Liver (tissue), 8 donors: ENCODE measurements at regions not wholly inside any gene's neighbourhood (a gene's known extent, or its start where the extent isn't known, plus 50 kb on each side); places are given as distances from the start of the nearest gene placed in this dataset.

Source experiments
- DNase-seq: peaks from one replicate; pipeline ENCODE4 v3.0.0-alpha.2; 2017; ENCODE audit warnings: low spot score
- H3K27ac ChIP-seq, 2 donors: one replicate each; pipeline ENCODE4 v1.7.0; 2013; ENCODE audit warnings: inconsistent platforms in 2 of 2, low read length in 2 of 2, control low read depth in 1 of 2, low read depth in 1 of 2, mild to moderate bottlenecking in 1 of 2
- H3K27me3 ChIP-seq, 4 donors: one replicate each; pipeline versions ENCODE4 v1.6.1 to v1.7.0; 2013; ENCODE audit warnings: low read length in 3 of 4, inconsistent platforms in 1 of 4, mild to moderate bottlenecking in 1 of 4, moderate library complexity in 1 of 4; ENCODE audit not compliant: control insufficient read depth in 4 of 4, insufficient read depth in 4 of 4
- H3K36me3 ChIP-seq, 4 donors: one replicate each; pipeline versions ENCODE4 v1.6.1 to v1.7.0; 2013; ENCODE audit warnings: low read length in 3 of 4, mild to moderate bottlenecking in 3 of 4, low read depth in 1 of 4, moderate library complexity in 1 of 4; ENCODE audit not compliant: control insufficient read depth in 4 of 4, insufficient read depth in 3 of 4
- H3K4me1 ChIP-seq, 4 donors: one replicate each; pipeline versions ENCODE4 v1.6.1 to v1.7.0; 2013; ENCODE audit warnings: low read length in 3 of 4, mild to moderate bottlenecking in 3 of 4, moderate library complexity in 1 of 4; ENCODE audit not compliant: control insufficient read depth in 4 of 4, insufficient read depth in 4 of 4
- H3K4me3 ChIP-seq, 3 donors: one replicate each; pipeline versions ENCODE4 v1.6.1 to v1.7.0; 2013; ENCODE audit warnings: low read length in 3 of 3, control low read depth in 1 of 3, low read depth in 1 of 3, mild to moderate bottlenecking in 1 of 3
- H3K9ac ChIP-seq, 2 donors: one replicate each; pipeline ENCODE4 v1.7.0; 2013; ENCODE audit warnings: low read length in 2 of 2, mild to moderate bottlenecking in 2 of 2, moderate library complexity in 2 of 2, control low read depth in 1 of 2, low read depth in 1 of 2
- H3K9me3 ChIP-seq, 4 donors: one replicate each; pipeline versions ENCODE4 v1.6.1 to v1.7.0; 2013; ENCODE audit warnings: low read length in 3 of 4; ENCODE audit not compliant: control insufficient read depth in 4 of 4
- GABPA ChIP-seq, 2 donors: IDR thresholded peaks in 1 of 2; conservative IDR thresholded peaks in 1 of 2; 2 replicates each; pipeline ENCODE4 v1.6.1; 2016; ENCODE audit warnings: antibody characterized with exemption in 2 of 2, mild to moderate bottlenecking in 1 of 2, moderate library complexity in 1 of 2
- HNF4A ChIP-seq, 2 donors: conservative IDR thresholded peaks; 2 replicates each; pipeline ENCODE4 v1.6.1; 2016; ENCODE audit warnings: antibody characterized with exemption in 2 of 2, mild to moderate bottlenecking in 2 of 2
- JUND ChIP-seq, 2 donors: IDR thresholded peaks; 2 replicates each; pipeline ENCODE4 v1.6.1; 2016; ENCODE audit warnings: antibody characterized with exemption in 2 of 2
- NR2F2 ChIP-seq: IDR thresholded peaks from 2 replicates; pipeline ENCODE4 v1.6.1; 2016; ENCODE audit warnings: antibody characterized with exemption
- RXRA ChIP-seq, 2 donors: IDR thresholded peaks; 2 replicates each; pipeline ENCODE4 v1.6.1; 2017 to 2018; ENCODE audit warnings: antibody characterized with exemption in 2 of 2, mild to moderate bottlenecking in 1 of 2
- SP1 ChIP-seq: IDR thresholded peaks from 2 replicates; pipeline ENCODE4 v1.6.1; 2018; ENCODE audit warnings: antibody characterized with exemption, mild to moderate bottlenecking
- WGBS: extraction: QIAGEN DNeasy Blood & Tissue Kit; methylation state at CpG from one replicate; pipeline ENCODE4 v1.1.7; 2013; 5-methylcytosine and 5-hydroxymethylcytosine counted together
- TF ChIP-seq, protein P1 (sequence below): IDR thresholded peaks from 2 replicates; pipeline ENCODE4 v1.6.1; 2016; ENCODE audit warnings: antibody characterized with exemption, mild to moderate bottlenecking
- TF ChIP-seq, protein P2 (sequence below): IDR thresholded peaks from 2 replicates; pipeline ENCODE4 v1.6.1; 2016; ENCODE audit warnings: antibody characterized with exemption
- TF ChIP-seq, protein P3 (sequence below): fragments of 150-350 bp; IDR thresholded peaks from 2 replicates; pipeline ENCODE4 v1.5.1; 2017; ENCODE audit warnings: improper control_type of control experiment, low read depth, low read length; ENCODE audit not compliant: missing input control
- TF ChIP-seq, protein P4 (sequence below): IDR thresholded peaks from 2 replicates; pipeline ENCODE4 v1.6.1; 2016; ENCODE audit warnings: antibody characterized with exemption
- donor health status: healthy.
- donor health status: healthy.
- donor health status: healthy.
- donor health status: healthy.
- donor health status: healthy.

DNA sequence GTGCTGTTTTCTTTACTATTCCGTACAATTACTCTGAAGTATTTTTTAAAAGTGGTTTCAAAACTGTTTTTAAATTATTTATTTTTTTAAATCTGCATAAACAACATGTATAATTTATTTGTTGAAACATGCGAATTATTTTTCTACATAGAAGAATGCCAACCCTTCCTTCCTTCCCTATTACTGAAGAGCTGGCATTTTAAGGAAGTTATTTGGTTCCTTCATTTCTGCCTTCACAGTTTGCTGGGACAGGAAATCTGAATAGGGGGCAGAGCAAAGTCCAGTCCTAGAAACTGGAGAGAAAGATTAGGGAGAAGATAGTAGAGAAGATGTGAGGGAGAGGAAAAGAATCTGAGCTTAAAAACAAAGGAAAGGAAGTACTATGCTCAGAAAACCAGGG, 146.7 kb upstream of the ACVR2A start:
- Histone ChIP-seq H3K36me3 (no peaks in the 10 kb centered on the region), H3K27ac (no peak overlapping the region), H3K9me3 (no peaks in the 10 kb centered on the region), H3K4me1 (no peaks in the 10 kb centered on the region), H3K27me3 (peaks cover 0 to 9% (median 0%) of the 10 kb centered on the region in 4 donors), H3K9ac (no peak overlapping the region), H3K4me3 (no peak overlapping the region)
- no peak for TF ChIP-seq HNF4A (conservative IDR thresholded peaks at IDR 0.05)
- TF ChIP-seq, protein P1, sequence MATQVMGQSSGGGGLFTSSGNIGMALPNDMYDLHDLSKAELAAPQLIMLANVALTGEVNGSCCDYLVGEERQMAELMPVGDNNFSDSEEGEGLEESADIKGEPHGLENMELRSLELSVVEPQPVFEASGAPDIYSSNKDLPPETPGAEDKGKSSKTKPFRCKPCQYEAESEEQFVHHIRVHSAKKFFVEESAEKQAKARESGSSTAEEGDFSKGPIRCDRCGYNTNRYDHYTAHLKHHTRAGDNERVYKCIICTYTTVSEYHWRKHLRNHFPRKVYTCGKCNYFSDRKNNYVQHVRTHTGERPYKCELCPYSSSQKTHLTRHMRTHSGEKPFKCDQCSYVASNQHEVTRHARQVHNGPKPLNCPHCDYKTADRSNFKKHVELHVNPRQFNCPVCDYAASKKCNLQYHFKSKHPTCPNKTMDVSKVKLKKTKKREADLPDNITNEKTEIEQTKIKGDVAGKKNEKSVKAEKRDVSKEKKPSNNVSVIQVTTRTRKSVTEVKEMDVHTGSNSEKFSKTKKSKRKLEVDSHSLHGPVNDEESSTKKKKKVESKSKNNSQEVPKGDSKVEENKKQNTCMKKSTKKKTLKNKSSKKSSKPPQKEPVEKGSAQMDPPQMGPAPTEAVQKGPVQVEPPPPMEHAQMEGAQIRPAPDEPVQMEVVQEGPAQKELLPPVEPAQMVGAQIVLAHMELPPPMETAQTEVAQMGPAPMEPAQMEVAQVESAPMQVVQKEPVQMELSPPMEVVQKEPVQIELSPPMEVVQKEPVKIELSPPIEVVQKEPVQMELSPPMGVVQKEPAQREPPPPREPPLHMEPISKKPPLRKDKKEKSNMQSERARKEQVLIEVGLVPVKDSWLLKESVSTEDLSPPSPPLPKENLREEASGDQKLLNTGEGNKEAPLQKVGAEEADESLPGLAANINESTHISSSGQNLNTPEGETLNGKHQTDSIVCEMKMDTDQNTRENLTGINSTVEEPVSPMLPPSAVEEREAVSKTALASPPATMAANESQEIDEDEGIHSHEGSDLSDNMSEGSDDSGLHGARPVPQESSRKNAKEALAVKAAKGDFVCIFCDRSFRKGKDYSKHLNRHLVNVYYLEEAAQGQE, result no peak
- TF ChIP-seq, protein P2, sequence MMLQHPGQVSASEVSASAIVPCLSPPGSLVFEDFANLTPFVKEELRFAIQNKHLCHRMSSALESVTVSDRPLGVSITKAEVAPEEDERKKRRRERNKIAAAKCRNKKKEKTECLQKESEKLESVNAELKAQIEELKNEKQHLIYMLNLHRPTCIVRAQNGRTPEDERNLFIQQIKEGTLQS, result no peak
- TF ChIP-seq NR2F2, result no peak
- no peak for TF ChIP-seq JUND (IDR thresholded peaks at IDR 0.05)
- no peak for TF ChIP-seq SP1
- TF ChIP-seq GABPA (IDR thresholded peaks at IDR 0.05 in 1 of 2, conservative IDR thresholded peaks at IDR 0.05 in 1 of 2), result no peak
- DNase-seq, result no peak
- WGBS, result 79% methylated on average over 2 of the region's 2 CpGs

DNA sequence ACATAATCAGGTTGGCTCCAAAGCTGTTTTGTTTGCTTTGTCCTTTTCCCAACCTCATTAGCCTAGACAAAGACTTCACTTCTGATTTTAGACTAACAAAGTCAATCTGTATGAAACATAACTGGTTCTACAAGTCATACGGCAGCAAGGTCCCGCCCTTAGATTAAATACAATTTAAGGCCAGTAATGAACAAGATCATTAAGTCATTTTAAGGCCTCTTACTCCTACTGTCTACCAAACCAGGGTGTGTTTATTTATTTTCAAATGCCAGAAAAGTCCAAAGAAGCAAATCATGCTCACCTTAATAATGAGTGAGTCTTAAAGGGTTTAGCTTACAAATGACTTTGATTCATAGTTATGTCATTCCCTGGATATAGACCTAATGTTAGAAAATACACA, 148.4 kb upstream of the ACVR2A start:
- H3K9ac ChIP-seq, result no peak overlapping the region
- no peak overlapping the region for H3K27ac ChIP-seq
- no peaks in the 10 kb centered on the region for H3K36me3 ChIP-seq
- H3K4me1 ChIP-seq, result no peaks in the 10 kb centered on the region
- peaks cover 0 to 9% (median 0%) of the 10 kb centered on the region in 4 donors for H3K27me3 ChIP-seq
- no peak for DNase-seq
- TF ChIP-seq HNF4A (conservative IDR thresholded peaks at IDR 0.05), result no peak
- TF ChIP-seq, protein P3, sequence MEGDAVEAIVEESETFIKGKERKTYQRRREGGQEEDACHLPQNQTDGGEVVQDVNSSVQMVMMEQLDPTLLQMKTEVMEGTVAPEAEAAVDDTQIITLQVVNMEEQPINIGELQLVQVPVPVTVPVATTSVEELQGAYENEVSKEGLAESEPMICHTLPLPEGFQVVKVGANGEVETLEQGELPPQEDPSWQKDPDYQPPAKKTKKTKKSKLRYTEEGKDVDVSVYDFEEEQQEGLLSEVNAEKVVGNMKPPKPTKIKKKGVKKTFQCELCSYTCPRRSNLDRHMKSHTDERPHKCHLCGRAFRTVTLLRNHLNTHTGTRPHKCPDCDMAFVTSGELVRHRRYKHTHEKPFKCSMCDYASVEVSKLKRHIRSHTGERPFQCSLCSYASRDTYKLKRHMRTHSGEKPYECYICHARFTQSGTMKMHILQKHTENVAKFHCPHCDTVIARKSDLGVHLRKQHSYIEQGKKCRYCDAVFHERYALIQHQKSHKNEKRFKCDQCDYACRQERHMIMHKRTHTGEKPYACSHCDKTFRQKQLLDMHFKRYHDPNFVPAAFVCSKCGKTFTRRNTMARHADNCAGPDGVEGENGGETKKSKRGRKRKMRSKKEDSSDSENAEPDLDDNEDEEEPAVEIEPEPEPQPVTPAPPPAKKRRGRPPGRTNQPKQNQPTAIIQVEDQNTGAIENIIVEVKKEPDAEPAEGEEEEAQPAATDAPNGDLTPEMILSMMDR, result no peak
- TF ChIP-seq, protein P4, sequence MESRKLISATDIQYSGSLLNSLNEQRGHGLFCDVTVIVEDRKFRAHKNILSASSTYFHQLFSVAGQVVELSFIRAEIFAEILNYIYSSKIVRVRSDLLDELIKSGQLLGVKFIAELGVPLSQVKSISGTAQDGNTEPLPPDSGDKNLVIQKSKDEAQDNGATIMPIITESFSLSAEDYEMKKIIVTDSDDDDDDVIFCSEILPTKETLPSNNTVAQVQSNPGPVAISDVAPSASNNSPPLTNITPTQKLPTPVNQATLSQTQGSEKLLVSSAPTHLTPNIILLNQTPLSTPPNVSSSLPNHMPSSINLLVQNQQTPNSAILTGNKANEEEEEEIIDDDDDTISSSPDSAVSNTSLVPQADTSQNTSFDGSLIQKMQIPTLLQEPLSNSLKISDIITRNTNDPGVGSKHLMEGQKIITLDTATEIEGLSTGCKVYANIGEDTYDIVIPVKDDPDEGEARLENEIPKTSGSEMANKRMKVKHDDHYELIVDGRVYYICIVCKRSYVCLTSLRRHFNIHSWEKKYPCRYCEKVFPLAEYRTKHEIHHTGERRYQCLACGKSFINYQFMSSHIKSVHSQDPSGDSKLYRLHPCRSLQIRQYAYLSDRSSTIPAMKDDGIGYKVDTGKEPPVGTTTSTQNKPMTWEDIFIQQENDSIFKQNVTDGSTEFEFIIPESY, result no peak
- TF ChIP-seq, protein P1, result no peak
- no peak for TF ChIP-seq RXRA (IDR thresholded peaks at IDR 0.05)
- H3K4me3 ChIP-seq, result no peak overlapping the region
- 82% methylated on average over 2 of the region's 2 CpGs for WGBS
- no peaks in the 10 kb centered on the region for H3K9me3 ChIP-seq
